ENCODE measurements at regions not wholly inside any gene's neighbourhood (a gene's known extent, or its start where the extent isn't known, plus 50 kb on each side); places are given as distances from the start of the nearest gene placed in this dataset.

GRCh38 chr13:103762523-103762922 lies 696.3 kb upstream of the SLC10A2 start:
- DNase-seq = no peak

- DNase-seq = no peak
Measured at GRCh38 chr13:103759361-103759760, 693.1 kb upstream of the SLC10A2 start.

- no peak for DNase-seq
Measured at GRCh38 chr13:103758222-103758621, 692.0 kb upstream of the SLC10A2 start.

- no peak for DNase-seq
Measured at GRCh38 chr13:103757361-103757760, 691.1 kb upstream of the SLC10A2 start.

GRCh38 chr13:103754783-103755182 lies 688.6 kb upstream of the SLC10A2 start:
- DNase-seq = no peak

GRCh38 chr13:103734837-103735236 lies 668.6 kb upstream of the SLC10A2 start:
- DNase-seq = no peak

- DNase-seq = no peak
Measured at GRCh38 chr13:103731959-103732358, 665.7 kb upstream of the SLC10A2 start.

- no peak for DNase-seq
Measured at GRCh38 chr13:103730407-103730806, 664.2 kb upstream of the SLC10A2 start.

- no peak for DNase-seq
Measured at GRCh38 chr13:103726808-103727207, 660.6 kb upstream of the SLC10A2 start.

GRCh38 chr13:103716718-103717117 lies 650.5 kb upstream of the SLC10A2 start:
- DNase-seq = no peak

- DNase-seq = no peak
Measured at GRCh38 chr13:103715335-103715734, 649.1 kb upstream of the SLC10A2 start.

GRCh38 chr13:103703246-103703645 lies 637.0 kb upstream of the SLC10A2 start:
- DNase-seq = no peak

- DNase-seq = no peak
Measured at GRCh38 chr13:103698000-103698399, 631.8 kb upstream of the SLC10A2 start.

- DNase-seq = no peak
Measured at GRCh38 chr13:103695320-103695719, 629.1 kb upstream of the SLC10A2 start.

GRCh38 chr13:103694471-103694870 lies 628.3 kb upstream of the SLC10A2 start:
- DNase-seq = no peak

- no peak for DNase-seq
Measured at GRCh38 chr13:103694033-103694432, 627.8 kb upstream of the SLC10A2 start.

- DNase-seq = no peak
Measured at GRCh38 chr13:103692442-103692841, 626.2 kb upstream of the SLC10A2 start.

- no peak for DNase-seq
Measured at GRCh38 chr13:103676329-103676728, 610.1 kb upstream of the SLC10A2 start.

- no peak for DNase-seq
Measured at GRCh38 chr13:103671547-103671946, 605.3 kb upstream of the SLC10A2 start.

GRCh38 chr13:103663996-103664395 lies 597.8 kb upstream of the SLC10A2 start:
- no peak for DNase-seq

- no peak for DNase-seq
Measured at GRCh38 chr13:103656311-103656710, 590.1 kb upstream of the SLC10A2 start.

GRCh38 chr13:103640606-103641005 lies 574.4 kb upstream of the SLC10A2 start:
- DNase-seq = no peak

GRCh38 chr13:103639326-103639725 lies 573.1 kb upstream of the SLC10A2 start:
- DNase-seq = no peak

GRCh38 chr13:103638706-103639105 lies 572.5 kb upstream of the SLC10A2 start:
- no peak for DNase-seq

- DNase-seq = no peak
Measured at GRCh38 chr13:103634066-103634465, 567.8 kb upstream of the SLC10A2 start.

- DNase-seq = no peak
Measured at GRCh38 chr13:103625194-103625593, 559.0 kb upstream of the SLC10A2 start.

Data from inflammatory macrophage treated with lipopolysaccharide for 1 hour (primary cell).